DND-41 (cell line): ENCODE measurements at regions not wholly inside any gene's neighbourhood (a gene's known extent, or its start where the extent isn't known, plus 50 kb on each side); places are given as distances from the start of the nearest gene placed in this dataset.

Experiments
- EZH2 ChIP-seq: IDR thresholded peaks from 3 replicates; pipeline ENCODE4 v1.6.1; 2012; ENCODE audit warnings: borderline replicate concordance, low read depth, mild to moderate bottlenecking, moderate library complexity, low read length, inconsistent platforms; ENCODE audit not compliant: severe bottlenecking
- TF ChIP-seq, protein P1 (sequence below): IDR thresholded peaks from 2 replicates; pipeline ENCODE4 v1.5.1; 2012; ENCODE audit warnings: borderline replicate concordance, low read length, moderate library complexity, mild to moderate bottlenecking; ENCODE audit not compliant: poor library complexity, severe bottlenecking; ENCODE audit errors: extremely low read depth

GRCh38 chrX:150150076-150150779 lies 211.9 kb upstream of the EOLA2 start:
- TF ChIP-seq, protein P1, sequence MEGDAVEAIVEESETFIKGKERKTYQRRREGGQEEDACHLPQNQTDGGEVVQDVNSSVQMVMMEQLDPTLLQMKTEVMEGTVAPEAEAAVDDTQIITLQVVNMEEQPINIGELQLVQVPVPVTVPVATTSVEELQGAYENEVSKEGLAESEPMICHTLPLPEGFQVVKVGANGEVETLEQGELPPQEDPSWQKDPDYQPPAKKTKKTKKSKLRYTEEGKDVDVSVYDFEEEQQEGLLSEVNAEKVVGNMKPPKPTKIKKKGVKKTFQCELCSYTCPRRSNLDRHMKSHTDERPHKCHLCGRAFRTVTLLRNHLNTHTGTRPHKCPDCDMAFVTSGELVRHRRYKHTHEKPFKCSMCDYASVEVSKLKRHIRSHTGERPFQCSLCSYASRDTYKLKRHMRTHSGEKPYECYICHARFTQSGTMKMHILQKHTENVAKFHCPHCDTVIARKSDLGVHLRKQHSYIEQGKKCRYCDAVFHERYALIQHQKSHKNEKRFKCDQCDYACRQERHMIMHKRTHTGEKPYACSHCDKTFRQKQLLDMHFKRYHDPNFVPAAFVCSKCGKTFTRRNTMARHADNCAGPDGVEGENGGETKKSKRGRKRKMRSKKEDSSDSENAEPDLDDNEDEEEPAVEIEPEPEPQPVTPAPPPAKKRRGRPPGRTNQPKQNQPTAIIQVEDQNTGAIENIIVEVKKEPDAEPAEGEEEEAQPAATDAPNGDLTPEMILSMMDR, result no peak
- TF ChIP-seq EZH2, result no peak
